Stimulated activated naive CD8-positive, alpha-beta T cell treated with anti-CD3 and anti-CD28 coated beads, Interleukin-15, amount 100 ng/mL, for 72 hours (primary cell): ENCODE measurements at regions not wholly inside any gene's neighbourhood (a gene's known extent, or its start where the extent isn't known, plus 50 kb on each side); places are given as distances from the start of the nearest gene placed in this dataset.

Source experiments
- ATAC-seq: fragments of 150-1000 bp; cut with Tn5 transposase; 2 replicates; pipeline ENCODE4 v1.10.0; 2021; ENCODE audit warnings: mild to moderate bottlenecking, moderate library complexity
- DNase-seq, 2 donors: peaks; one replicate each; pipeline ENCODE4 v3.0.0; 2021 to 2022
- H3K27ac Mint-ChIP-seq, 2 donors: one replicate each; pipeline ENCODE4 v1.8.0; 2022; ENCODE audit warnings: mild to moderate bottlenecking in 2 of 2, mixed read lengths in 2 of 2, moderate library complexity in 2 of 2
- H3K27me3 Mint-ChIP-seq: one replicate; pipeline ENCODE4 v1.8.0; 2022; ENCODE audit warnings: mixed read lengths
- H3K4me1 Mint-ChIP-seq: one replicate; pipeline ENCODE4 v1.8.0; 2022; ENCODE audit warnings: mild to moderate bottlenecking, mixed read lengths
- H3K4me3 Mint-ChIP-seq, 2 donors: one replicate each; pipeline ENCODE4 v1.8.0; 2022; ENCODE audit warnings: mild to moderate bottlenecking in 2 of 2, mixed read lengths in 2 of 2, moderate library complexity in 1 of 2
- H3K9me3 Mint-ChIP-seq, 2 donors: one replicate each; pipeline ENCODE4 v1.8.0; 2022; ENCODE audit warnings: mixed read lengths in 2 of 2

DNA sequence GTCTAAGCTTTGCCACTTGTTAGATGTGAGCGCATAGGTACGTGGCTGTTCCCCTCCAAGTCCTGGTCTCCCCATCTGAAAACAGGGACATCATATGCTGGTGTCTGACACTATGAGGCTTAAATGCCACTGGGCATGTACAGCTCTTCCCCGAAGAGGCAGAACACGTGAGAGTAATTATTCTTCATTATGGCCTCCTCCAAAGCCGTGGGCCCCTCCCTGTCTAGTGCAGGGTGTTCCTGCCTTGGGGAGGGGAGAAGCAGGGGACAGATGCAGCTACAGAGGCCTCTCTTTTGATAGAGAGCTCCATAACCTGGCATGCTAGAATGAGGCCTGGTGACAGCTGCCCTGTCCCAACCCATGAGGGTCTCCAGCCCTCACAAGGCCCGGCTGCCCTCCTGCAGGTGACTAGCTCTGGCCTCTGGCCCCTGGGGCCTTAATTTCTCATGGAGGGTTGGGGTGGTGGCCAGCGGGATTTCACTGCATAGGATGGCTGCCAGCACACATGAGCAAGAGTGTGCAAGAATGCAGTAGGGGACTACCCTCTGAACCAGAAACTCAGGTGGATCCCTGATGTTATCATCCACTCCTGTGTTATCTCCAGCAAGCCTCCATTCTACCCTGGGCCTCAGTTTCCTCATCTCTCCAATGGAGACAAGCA lies 334.6 kb downstream of the MN1 start:
- ATAC-seq (no peak), DNase-seq (no peak)
- Mint-ChIP-seq H3K4me1 (no peaks in the 10 kb centered on the region), H3K4me3 (no peak overlapping the region), H3K27me3 (no peaks in the 10 kb centered on the region), H3K9me3 (no peaks in the 10 kb centered on the region), H3K27ac (no peak overlapping the region)

DNA sequence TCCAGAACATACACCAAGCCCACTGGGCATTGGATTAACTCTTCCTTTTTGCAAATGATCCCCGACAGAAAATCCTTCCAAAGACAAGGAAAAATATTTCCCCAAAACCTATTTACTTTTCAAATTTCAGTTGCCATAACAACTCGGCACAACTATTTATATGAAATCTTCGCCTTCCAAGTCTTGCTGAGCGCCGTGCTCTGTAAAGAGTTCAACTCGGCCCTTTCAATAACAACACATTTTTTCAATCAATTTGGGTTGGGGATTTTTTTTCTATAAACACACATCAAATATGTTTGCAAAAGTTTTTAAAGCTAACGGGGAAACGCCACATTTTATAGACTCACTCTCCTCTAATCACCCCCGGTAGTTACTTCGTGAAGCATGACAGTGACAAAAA lies 333.8 kb downstream of the MN1 start:
- no peaks in the 10 kb centered on the region for H3K9me3 Mint-ChIP-seq

DNA sequence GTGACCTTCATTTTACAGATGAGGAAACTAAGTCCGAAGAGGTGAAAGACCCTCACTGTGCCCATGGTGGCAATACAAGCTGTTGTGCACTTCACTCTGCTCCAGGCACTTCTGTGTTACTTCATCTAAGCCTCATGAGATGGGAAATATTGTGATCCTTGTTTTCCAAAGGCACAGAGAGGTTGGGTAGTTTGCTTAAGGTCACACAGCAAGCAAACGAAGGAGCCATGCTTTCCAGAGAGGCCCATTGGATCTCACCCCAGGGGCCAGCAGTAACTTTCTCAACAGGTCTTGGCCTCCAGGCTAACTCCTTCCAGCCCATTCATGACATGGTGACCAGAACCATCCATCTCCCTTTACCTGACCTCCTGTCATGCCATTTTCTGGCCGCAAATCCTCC lies 332.8 kb downstream of the MN1 start:
- Mint-ChIP-seq H3K27ac (no peak overlapping the region), H3K4me1 (no peaks in the 10 kb centered on the region), H3K4me3 (no peak overlapping the region), H3K27me3 (no peaks in the 10 kb centered on the region), H3K9me3 (no peaks in the 10 kb centered on the region)
- DNase-seq (no peak), ATAC-seq (no peak)

More for the DNA sequence above, 333.8 kb downstream of the MN1 start:
- ATAC-seq, result no peak
- DNase-seq, result no peak
- Mint-ChIP-seq H3K4me1 (no peaks in the 10 kb centered on the region), H3K27ac (no peak overlapping the region), H3K27me3 (no peaks in the 10 kb centered on the region), H3K4me3 (no peak overlapping the region)

DNA sequence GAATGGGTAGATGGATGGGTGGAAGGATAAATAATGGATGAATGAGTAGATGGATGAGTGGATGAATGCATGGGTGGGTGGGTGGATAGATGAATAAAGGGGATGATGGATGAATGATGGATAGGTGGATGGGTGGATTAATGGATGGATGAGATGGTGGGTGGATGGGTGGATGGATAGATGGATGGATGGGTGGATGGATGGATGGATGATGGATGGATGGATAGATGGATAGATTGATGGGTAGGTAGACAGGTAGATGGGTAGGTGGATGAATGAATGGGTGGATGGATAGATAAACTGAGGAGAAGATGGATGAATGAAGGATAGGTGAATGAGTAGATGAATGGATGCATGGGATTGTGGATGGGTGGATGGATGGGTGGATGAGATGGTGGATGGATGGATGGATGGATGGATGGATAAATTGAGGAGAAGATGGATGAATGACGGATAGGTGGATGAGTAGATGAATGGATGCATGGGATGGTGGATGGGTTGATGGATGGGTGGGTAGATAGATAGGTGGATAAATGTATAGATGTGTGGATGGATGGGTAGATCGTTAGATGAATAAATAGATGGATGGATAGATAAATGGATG lies 331.3 kb downstream of the MN1 start:
- Mint-ChIP-seq H3K4me3 (no peak overlapping the region), H3K4me1 (no peaks in the 10 kb centered on the region), H3K27ac (no peak overlapping the region), H3K9me3 (no peaks in the 10 kb centered on the region), H3K27me3 (no peaks in the 10 kb centered on the region)
- ATAC-seq (no peak), DNase-seq (no peak)

DNA sequence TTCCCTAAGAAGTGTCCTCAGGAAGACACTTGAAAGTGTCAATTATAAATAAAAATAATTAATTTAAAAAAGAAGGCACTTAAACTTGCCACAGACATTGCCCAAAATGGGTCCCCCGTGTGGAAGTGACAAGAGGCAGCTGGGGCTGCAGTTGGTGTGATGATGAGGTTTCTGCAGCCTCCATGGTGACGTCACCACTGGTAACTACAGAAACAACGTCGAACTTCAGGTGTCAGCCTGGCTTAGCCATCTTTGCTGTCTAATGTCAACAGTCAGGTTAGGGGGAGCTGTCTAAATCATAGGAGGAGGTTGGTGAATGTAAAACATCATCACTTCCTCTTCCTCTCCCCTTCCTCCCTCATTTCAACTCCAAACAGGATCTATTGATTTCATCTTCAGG lies 328.6 kb downstream of the MN1 start:
- DNase-seq (no peak), ATAC-seq (no peak)
- Mint-ChIP-seq H3K27me3 (no peaks in the 10 kb centered on the region), H3K4me3 (no peak overlapping the region), H3K27ac (no peak overlapping the region), H3K9me3 (peaks cover 0 to 3% of the 10 kb centered on the region in 2 donors), H3K4me1 (no peaks in the 10 kb centered on the region)

DNA sequence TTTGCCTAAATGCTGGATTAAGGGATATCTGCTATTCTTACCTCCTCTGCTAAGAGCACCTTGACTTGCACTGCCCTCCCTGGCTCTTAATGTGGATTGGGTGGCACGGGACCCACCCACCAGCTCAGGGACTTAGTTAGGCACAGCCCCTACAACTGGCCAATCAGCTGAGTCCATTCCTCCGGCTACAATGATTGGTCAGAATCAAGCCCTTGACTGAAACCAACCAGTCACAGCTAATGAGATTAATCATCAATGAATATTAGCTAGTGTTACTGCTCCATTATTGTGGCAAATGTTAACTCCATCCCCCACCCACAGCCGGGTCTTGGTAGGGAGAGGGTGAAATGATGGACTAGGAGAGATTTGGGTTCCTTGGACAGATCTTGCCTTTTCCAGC lies 328.0 kb downstream of the MN1 start:
- Mint-ChIP-seq H3K4me3 (no peak overlapping the region), H3K4me1 (no peaks in the 10 kb centered on the region), H3K27me3 (no peaks in the 10 kb centered on the region), H3K9me3 (peaks cover 0 to 6% of the 10 kb centered on the region in 2 donors), H3K27ac (no peak overlapping the region)
- ATAC-seq (no peak), DNase-seq (no peak)

DNA sequence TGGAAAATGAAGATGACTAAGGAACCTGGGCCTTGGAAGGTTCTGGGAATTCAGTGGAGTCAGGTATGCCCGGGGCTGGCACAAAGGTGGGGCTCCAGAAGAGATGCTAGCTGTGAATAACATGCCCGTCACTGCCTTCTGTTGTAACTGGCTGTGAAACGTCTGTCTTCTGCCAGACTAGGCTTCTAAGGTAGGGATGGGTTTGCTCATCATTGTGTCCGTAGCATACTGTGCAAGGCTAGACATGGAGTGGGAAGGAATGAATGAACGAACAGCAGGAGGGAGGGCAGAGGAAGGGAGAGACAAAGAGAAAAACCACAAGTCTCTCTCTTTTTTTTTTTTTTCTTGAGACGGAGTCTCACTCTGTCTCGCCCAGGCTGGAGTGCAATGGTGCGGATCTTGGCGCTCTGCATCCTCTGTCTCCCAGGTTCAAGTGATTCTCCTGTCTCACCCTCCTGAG lies 327.4 kb downstream of the MN1 start:
- Mint-ChIP-seq H3K9me3 (peaks cover 0 to 6% of the 10 kb centered on the region in 2 donors), H3K27ac (no peak overlapping the region), H3K4me3 (no peak overlapping the region), H3K27me3 (no peaks in the 10 kb centered on the region), H3K4me1 (no peaks in the 10 kb centered on the region)
- DNase-seq (no peak), ATAC-seq (no peak)

DNA sequence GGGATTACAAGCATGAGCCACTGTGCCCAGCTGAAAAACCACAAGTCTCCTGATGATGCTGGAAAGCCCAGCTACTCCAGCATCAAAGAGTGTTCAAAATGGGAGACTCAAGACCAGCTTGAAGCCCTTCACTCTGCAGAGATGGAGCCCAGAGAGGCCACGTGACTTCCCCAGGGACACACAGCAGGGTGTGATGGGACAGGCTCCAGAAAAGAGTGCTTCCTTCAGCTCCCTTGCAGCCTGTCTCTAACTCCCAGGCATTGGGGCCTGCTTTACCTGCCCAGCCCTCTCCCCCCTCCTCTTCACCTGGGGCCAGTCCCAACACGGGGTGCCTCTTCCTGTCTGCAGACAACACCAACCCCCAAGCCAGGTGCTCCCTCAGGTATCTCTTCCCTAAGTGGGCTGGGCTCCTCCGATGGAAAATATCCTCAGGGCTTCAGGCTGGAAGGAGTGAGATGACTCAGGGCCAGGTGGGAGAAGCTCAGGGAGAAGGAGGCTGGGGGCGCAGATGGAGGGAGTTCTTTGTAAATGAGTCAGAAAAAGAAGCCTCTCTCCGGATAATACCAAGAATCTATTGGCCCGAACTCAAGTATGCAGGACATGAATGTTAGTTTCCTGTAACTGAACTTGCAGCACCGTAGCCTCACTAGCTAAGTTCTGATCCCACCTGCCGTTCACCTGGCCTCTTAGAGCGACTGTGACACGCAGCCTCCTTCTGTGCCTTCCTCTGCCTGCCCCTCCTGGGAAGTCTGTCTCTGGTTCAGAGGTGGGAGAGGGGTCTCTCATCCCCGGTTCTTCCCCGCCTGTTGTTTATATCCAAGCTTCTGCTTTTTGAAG lies 326.6 kb downstream of the MN1 start:
- Mint-ChIP-seq H3K4me3 (no peak overlapping the region), H3K27me3 (no peaks in the 10 kb centered on the region), H3K27ac (no peak overlapping the region), H3K4me1 (no peaks in the 10 kb centered on the region), H3K9me3 (peaks cover 0 to 6% of the 10 kb centered on the region in 2 donors)
- ATAC-seq, result no peak
- DNase-seq, result no peak

DNA sequence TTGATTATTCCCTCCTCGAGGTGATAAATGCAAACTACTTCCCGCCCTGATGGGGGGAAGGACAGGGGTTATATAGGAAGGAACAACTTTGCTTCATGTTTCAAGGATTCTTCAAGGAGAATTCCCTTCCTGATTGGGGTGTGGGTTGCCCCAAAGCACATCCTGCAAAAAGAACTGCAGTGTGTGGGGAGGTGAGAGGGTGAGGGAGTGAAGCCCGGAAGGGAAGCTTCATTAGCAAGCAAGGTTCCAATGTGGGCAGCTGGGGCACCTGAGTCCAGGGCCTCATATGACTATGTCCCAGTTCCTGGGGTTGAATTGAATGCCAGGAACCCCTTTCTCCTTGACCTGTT lies 326.0 kb downstream of the MN1 start:
- H3K27ac Mint-ChIP-seq, result no peak overlapping the region
- H3K4me3 Mint-ChIP-seq, result no peak overlapping the region
- no peaks in the 10 kb centered on the region for H3K4me1 Mint-ChIP-seq
- DNase-seq (no peak), ATAC-seq (no peak)
- no peaks in the 10 kb centered on the region for H3K27me3 Mint-ChIP-seq
- H3K9me3 Mint-ChIP-seq, result peaks cover 0 to 6% of the 10 kb centered on the region in 2 donors

DNA sequence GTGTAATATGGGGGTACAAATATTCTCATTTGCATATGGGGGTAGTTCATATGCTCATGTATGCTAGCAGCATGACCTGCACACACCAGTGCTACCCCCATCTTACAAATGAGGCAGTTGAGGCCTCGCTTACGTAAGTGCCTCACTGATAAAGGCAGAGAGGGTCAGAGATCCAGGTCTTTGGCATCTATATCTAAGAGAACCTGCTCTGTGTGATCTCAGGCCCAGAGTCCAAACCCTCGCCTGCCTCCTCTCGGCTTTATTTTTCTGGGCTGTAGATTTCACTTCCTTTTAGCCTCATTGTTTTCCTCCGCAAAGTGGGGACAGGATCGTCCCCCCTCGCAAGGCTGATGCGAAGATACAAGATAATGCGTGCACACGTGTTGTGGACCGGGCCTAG lies 325.2 kb downstream of the MN1 start:
- no peak for DNase-seq
- H3K4me3 Mint-ChIP-seq, result no peak overlapping the region
- H3K27ac Mint-ChIP-seq, result no peak overlapping the region
- H3K27me3 Mint-ChIP-seq, result no peaks in the 10 kb centered on the region
- ATAC-seq, result no peak
- no peaks in the 10 kb centered on the region for H3K4me1 Mint-ChIP-seq
- peaks cover 0 to 6% of the 10 kb centered on the region in 2 donors for H3K9me3 Mint-ChIP-seq

DNA sequence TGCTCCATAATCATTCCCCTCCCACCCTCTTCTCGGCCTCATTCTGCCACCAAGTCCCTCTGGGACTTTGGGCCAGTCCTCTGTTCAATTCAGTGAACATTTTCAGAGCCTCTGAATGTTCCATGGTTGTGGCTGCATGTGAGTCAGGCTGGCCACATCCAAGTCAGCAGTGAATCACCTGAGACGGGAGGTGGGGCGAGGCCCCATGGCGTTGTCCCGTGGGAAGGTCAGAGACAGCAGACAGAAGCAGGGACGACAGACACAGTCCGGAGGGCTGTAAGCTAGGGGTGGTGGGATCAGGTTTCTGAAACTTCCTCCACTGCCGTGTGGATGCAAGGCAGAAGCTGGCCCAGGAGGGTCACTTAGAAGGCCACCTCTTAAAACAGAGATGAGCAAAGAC lies 324.8 kb downstream of the MN1 start:
- DNase-seq (no peak), ATAC-seq (no peak)
- Mint-ChIP-seq H3K27me3 (no peaks in the 10 kb centered on the region), H3K9me3 (peaks cover 0 to 6% of the 10 kb centered on the region in 2 donors), H3K4me1 (no peaks in the 10 kb centered on the region), H3K4me3 (no peak overlapping the region), H3K27ac (no peak overlapping the region)

DNA sequence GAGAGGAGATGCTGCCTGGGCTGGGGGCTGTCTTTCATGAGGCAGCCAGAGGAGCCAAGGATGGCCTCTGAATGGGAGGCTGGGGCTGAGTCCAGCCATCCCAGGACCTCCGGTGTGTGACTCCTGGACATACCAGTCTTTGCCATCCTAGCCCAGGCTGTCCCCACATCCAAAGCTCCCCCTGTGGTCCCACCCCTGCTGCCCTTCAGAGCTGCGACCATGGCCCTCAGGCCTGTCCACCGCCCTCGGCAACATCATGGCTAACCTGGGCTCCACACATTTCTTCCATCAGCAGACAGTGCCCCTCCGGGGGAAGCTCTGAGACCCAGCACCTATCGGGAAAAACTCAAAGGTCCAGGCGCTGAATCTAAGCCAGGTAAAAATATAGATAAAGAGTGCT lies 324.4 kb downstream of the MN1 start:
- Mint-ChIP-seq H3K4me1 (no peaks in the 10 kb centered on the region), H3K9me3 (peaks cover 0 to 6% of the 10 kb centered on the region in 2 donors), H3K27ac (peak overlapping the region in 1 of 2 donors; percentile 23), H3K4me3 (no peak overlapping the region), H3K27me3 (no peaks in the 10 kb centered on the region)
- ATAC-seq (no peak), DNase-seq (no peak)

DNA sequence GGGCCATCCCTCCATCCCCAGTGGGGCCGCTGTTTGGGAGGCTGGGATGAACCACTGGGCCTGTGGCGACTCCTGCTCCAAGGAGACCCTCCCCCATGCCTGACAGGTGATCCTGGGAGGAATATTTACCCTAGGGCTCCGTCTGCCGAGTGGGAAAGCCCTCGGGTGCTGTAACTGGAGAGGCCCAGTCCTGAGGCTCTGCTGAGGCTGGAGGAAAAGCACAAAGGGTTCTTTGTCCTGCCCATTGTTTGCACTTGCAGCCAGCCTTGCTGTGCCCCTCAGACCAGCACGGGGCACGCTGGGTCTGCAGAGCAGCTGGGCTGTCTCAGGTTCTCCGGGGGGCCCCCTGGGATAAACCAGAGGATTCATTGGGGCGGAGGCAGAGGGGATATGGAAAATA lies 321.1 kb downstream of the MN1 start:
- no peak for DNase-seq
- Mint-ChIP-seq H3K4me3 (no peak overlapping the region), H3K27ac (no peak overlapping the region), H3K9me3 (peaks cover 0 to 6% of the 10 kb centered on the region in 2 donors), H3K27me3 (no peaks in the 10 kb centered on the region), H3K4me1 (no peaks in the 10 kb centered on the region)
- ATAC-seq, result no peak

DNA sequence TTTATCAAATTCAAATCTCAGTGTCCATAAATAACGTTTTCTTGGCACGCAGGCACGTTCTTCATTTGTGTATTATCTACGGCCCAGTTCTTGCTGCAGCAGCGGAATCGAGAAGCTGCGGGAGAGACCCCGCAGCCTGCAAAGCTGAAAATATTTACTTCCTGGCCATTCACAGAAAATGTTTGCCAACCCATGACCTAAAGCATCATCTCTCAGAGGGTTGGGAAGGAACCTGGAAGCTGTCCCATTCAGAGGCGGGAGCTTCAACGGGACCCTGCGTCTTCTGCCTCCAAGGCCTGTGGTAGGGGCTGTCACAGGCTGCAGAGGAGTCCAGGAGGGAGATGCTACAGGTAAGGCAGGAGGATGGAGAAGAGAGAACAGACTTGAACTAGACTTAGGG lies 319.2 kb downstream of the MN1 start:
- H3K4me1 Mint-ChIP-seq, result no peaks in the 10 kb centered on the region
- peaks cover 0 to 6% of the 10 kb centered on the region in 2 donors for H3K9me3 Mint-ChIP-seq
- no peak overlapping the region for H3K27ac Mint-ChIP-seq
- ATAC-seq, result no peak
- DNase-seq, result no peak
- no peak overlapping the region for H3K4me3 Mint-ChIP-seq
- peaks cover 3% of the 10 kb centered on the region for H3K27me3 Mint-ChIP-seq

DNA sequence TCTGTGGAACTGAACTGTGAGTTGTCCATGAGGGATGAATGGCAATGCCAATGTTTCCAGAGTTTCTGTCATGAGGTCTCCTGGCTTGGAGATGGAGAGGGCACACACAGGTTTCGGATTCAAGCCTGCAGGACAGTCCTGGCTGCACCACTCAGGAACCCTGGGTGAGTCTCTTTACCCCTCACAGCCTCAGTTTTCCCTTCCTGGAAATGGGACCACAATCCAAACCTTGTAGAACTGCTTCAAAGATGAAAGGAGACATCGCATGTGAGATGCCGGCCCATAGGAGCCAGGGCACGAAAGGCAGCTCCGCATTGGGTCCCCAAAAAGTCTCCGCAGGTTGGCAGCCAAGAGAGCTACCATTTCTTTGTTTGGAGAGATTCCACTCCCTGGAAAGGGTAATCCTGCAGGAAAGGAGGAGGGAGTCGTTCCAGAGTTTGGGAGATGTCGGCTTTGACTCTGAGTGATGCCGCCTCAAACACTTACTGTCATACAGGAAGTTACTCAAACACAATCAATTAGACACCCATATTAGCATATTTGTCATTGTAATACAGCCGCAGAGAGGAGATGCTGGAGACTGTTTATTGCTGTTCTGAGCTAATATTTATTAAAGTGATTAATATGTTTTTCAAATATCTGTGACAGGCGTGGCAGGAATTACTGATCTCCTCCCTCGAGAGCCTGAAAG lies 318.3 kb downstream of the MN1 start:
- Mint-ChIP-seq H3K27ac (no peak overlapping the region), H3K4me3 (no peak overlapping the region), H3K9me3 (peaks cover 0 to under 1% of the 10 kb centered on the region in 2 donors), H3K4me1 (no peaks in the 10 kb centered on the region), H3K27me3 (peaks cover 8% of the 10 kb centered on the region)
- DNase-seq (no peak), ATAC-seq (no peak)

DNA sequence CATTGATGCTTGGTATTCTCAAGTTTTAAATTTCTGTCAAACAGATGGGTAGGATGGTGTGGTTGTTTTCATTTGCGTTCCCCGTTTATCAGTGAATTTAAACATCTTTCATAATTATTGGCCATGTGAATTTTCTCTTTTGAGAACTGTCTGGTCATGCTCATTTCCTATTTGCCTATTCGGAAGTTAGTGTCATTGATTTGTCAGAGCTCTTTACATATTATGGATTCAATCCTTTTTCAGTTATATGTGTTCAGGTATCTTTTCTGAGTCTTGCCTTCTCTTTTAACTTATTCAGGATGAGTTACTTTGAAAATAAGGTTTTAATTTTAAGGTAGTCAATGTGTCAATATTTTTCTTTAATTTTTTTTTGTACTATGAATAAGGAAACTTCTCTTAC lies 315.7 kb downstream of the MN1 start:
- DNase-seq (no peak), ATAC-seq (no peak)
- Mint-ChIP-seq H3K27ac (no peak overlapping the region), H3K27me3 (peaks cover 8% of the 10 kb centered on the region), H3K4me3 (no peak overlapping the region), H3K9me3 (no peaks in the 10 kb centered on the region), H3K4me1 (no peaks in the 10 kb centered on the region)
